ENCODE measurements at regions not wholly inside any gene's neighbourhood (a gene's known extent, or its start where the extent isn't known, plus 50 kb on each side); places are given as distances from the start of the nearest gene placed in this dataset.

- ATAC-seq (ENCODE audit: low FRiP score), result no peak
- TF ChIP-seq CTCF (IDR thresholded peaks at IDR 0.05), result no peak
- no peak for DNase-seq (ENCODE audit: low spot score)
Observed at GRCh38 chr13:65036999-65037398, 2193.1 kb downstream of the PCDH9 start.

- TF ChIP-seq CTCF (IDR thresholded peaks at IDR 0.05), result no peak
- ATAC-seq (ENCODE audit: low FRiP score), result no peak
- DNase-seq (ENCODE audit: low spot score), result no peak
Observed at GRCh38 chr13:65035302-65035701, 2194.8 kb downstream of the PCDH9 start.

- ATAC-seq (ENCODE audit: low FRiP score) (no peak), DNase-seq (ENCODE audit: low spot score) (no peak)
- TF ChIP-seq CTCF (IDR thresholded peaks at IDR 0.05), result no peak
Observed at GRCh38 chr13:65034266-65034665, 2195.9 kb downstream of the PCDH9 start.

- ATAC-seq (ENCODE audit: low FRiP score) (no peak), DNase-seq (ENCODE audit: low spot score) (no peak)
- TF ChIP-seq CTCF (IDR thresholded peaks at IDR 0.05), result no peak
Observed at GRCh38 chr13:65032825-65033224, 2197.3 kb downstream of the PCDH9 start.

- DNase-seq (ENCODE audit: low spot score) (no peak), ATAC-seq (ENCODE audit: low FRiP score) (no peak)
- TF ChIP-seq CTCF (IDR thresholded peaks at IDR 0.05), result no peak
Observed at GRCh38 chr13:65028101-65028500, 2202.0 kb downstream of the PCDH9 start.

GRCh38 chr13:65026505-65026904 lies 2203.6 kb downstream of the PCDH9 start:
- DNase-seq (ENCODE audit: low spot score) (no peak), ATAC-seq (ENCODE audit: low FRiP score) (no peak)
- TF ChIP-seq CTCF (IDR thresholded peaks at IDR 0.05), result no peak

GRCh38 chr13:65011378-65011777 lies 2218.8 kb downstream of the PCDH9 start:
- TF ChIP-seq CTCF (IDR thresholded peaks at IDR 0.05), result no peak
- no peak for ATAC-seq (ENCODE audit: low FRiP score)
- no peak for DNase-seq (ENCODE audit: low spot score)

Data from omental fat pad (tissue), 3 donors.